Fibroblast of gingiva (primary cell): ENCODE measurements at regions not wholly inside any gene's neighbourhood (a gene's known extent, or its start where the extent isn't known, plus 50 kb on each side); places are given as distances from the start of the nearest gene placed in this dataset.

Experiments
- DNase-seq: peaks from one replicate; pipeline ENCODE4 v3.0.0-alpha.2; 2011; ENCODE audit warnings: low read depth

GRCh38 chr9:81113453-81114124, 575.8 kb downstream of the TLE1 start:
- no peak for DNase-seq

- no peak for DNase-seq
Observed at GRCh38 chr9:81112627-81113452, 576.5 kb downstream of the TLE1 start.

- DNase-seq = no peak
Observed at GRCh38 chr9:81108821-81109220, 580.5 kb downstream of the TLE1 start.

- DNase-seq = no peak
Observed at GRCh38 chr9:81108391-81108790, 581.0 kb downstream of the TLE1 start.

GRCh38 chr9:81103597-81104471, 585.5 kb downstream of the TLE1 start:
- DNase-seq = peak; percentile 6

GRCh38 chr9:81097131-81097847, 592.1 kb downstream of the TLE1 start:
- DNase-seq = no peak

- DNase-seq = no peak
Observed at GRCh38 chr9:81096625-81097024, 592.7 kb downstream of the TLE1 start.

- peak; percentile 75 for DNase-seq
Observed at GRCh38 chr9:81092057-81092456, 597.3 kb downstream of the TLE1 start.

- no peak for DNase-seq
Observed at GRCh38 chr9:81088341-81088740, 601.0 kb downstream of the TLE1 start.

GRCh38 chr9:81086416-81086815, 602.9 kb downstream of the TLE1 start:
- no peak for DNase-seq

GRCh38 chr9:81083854-81084512, 605.4 kb downstream of the TLE1 start:
- DNase-seq = peak; percentile 41

GRCh38 chr9:81083067-81083466, 606.3 kb downstream of the TLE1 start:
- peak; percentile 18 for DNase-seq

GRCh38 chr9:81082221-81082620, 607.1 kb downstream of the TLE1 start:
- DNase-seq = peak; percentile 71

GRCh38 chr9:81080900-81081299, 608.4 kb downstream of the TLE1 start:
- no peak for DNase-seq

- DNase-seq = no peak
Observed at GRCh38 chr9:81080185-81080584, 609.2 kb downstream of the TLE1 start.

- no peak for DNase-seq
Observed at GRCh38 chr9:81079055-81079454, 610.3 kb downstream of the TLE1 start.

- no peak for DNase-seq
Observed at GRCh38 chr9:81078555-81078954, 610.8 kb downstream of the TLE1 start.

GRCh38 chr9:81077572-81077971, 611.8 kb downstream of the TLE1 start:
- DNase-seq = no peak

GRCh38 chr9:81076131-81076530, 613.2 kb downstream of the TLE1 start:
- DNase-seq = peak; percentile 33

- no peak for DNase-seq
Observed at GRCh38 chr9:81074221-81074620, 615.1 kb downstream of the TLE1 start.

- no peak for DNase-seq
Observed at GRCh38 chr9:81073821-81074220, 615.5 kb downstream of the TLE1 start.
